ENCODE measurements at regions not wholly inside any gene's neighbourhood (a gene's known extent, or its start where the extent isn't known, plus 50 kb on each side); places are given as distances from the start of the nearest gene placed in this dataset.

GRCh38 chr11:127233998-127234397, 233.4 kb upstream of the KIRREL3 start:
- H3K9me3 ChIP-seq: no peaks in the 10 kb centered on the region
- DNase-seq: peak; percentile 19
- 7% methylated on average over 3 of the region's 3 CpGs for WGBS (ENCODE audit: low lambda C conversion rate)
- no peaks in the 10 kb centered on the region; a peak in 1 of 4 replicates for H3K4me1 ChIP-seq (ENCODE audit: control insufficient read depth in 1 of 2, insufficient read depth in 2 of 2, low read depth in 1 of 2, low read length in 1 of 2)
- H3F3A ChIP-seq (replicated peaks; ENCODE audit: insufficient read depth): no peaks in the 10 kb centered on the region
- H4K20me1 ChIP-seq (ENCODE audit: insufficient read depth): no peaks in the 10 kb centered on the region
- TF ChIP-seq POLR2AphosphoS5 (IDR thresholded peaks at IDR 0.05; ENCODE audit: low read depth, low read length): no peak
- TF ChIP-seq ZBTB33 (IDR thresholded peaks at IDR 0.05; ENCODE audit: borderline replicate concordance, low read depth): no peak
- no peak for TF ChIP-seq USF1 (IDR thresholded peaks at IDR 0.05; ENCODE audit: borderline replicate concordance, low read depth)
- no peak for TF ChIP-seq TAF1 (IDR thresholded peaks at IDR 0.05; ENCODE audit: borderline replicate concordance, low read depth, low read length)
- no peak for TF ChIP-seq REST (IDR thresholded peaks at IDR 0.05; ENCODE audit: low read depth, low read length)
- TF ChIP-seq CTCF (IDR thresholded peaks at IDR 0.05): no peak
- no peak for TF ChIP-seq RAD21 (IDR thresholded peaks at IDR 0.05; ENCODE audit: low read length)
- TF ChIP-seq SMC3 (IDR thresholded peaks at IDR 0.05; ENCODE audit: low read depth, low read length): no peak
- no peak for TF ChIP-seq EP300 (IDR thresholded peaks at IDR 0.05; ENCODE audit: borderline replicate concordance in 1 of 2, low read depth in 1 of 2, low read length in 1 of 2)
- TF ChIP-seq RCOR1 (IDR thresholded peaks at IDR 0.05; ENCODE audit: low read length): no peak
- no peak overlapping the region for H2AFZ ChIP-seq (ENCODE audit: low read depth)
- no peaks in the 10 kb centered on the region for H3K9me2 ChIP-seq
- H3K27me3 ChIP-seq (ENCODE audit: insufficient read depth): no peaks in the 10 kb centered on the region
- H3K4me3 ChIP-seq (ENCODE audit: low read depth in 2 of 2, low read length in 1 of 2): no peak overlapping the region
- POLR2A ChIA-PET: no interaction called here
- no peaks in the 10 kb centered on the region for H3K79me2 ChIP-seq (ENCODE audit: insufficient read depth)
- no peak overlapping the region for H3K4me2 ChIP-seq
- H3K36me3 ChIP-seq (replicated peaks in 1 of 2; ENCODE audit: control insufficient read depth in 1 of 2, insufficient read depth in 2 of 2, low read length in 1 of 2): no peaks in the 10 kb centered on the region
- CTCF ChIA-PET: interaction anchor here (0.5 to 1.3 kb wide), 2 partner anchors 10 to 241 kb away, joined by 3 read pairs; no protein-coding TSS in a partner anchor
- H3K9ac ChIP-seq: no peak overlapping the region
- H3K27ac ChIP-seq (ENCODE audit: low read depth in 2 of 2, low read length in 1 of 2): no peak overlapping the region

All from SK-N-SH (cell line).